ENCODE measurements at regions not wholly inside any gene's neighbourhood (a gene's known extent, or its start where the extent isn't known, plus 50 kb on each side); places are given as distances from the start of the nearest gene placed in this dataset.

DNA sequence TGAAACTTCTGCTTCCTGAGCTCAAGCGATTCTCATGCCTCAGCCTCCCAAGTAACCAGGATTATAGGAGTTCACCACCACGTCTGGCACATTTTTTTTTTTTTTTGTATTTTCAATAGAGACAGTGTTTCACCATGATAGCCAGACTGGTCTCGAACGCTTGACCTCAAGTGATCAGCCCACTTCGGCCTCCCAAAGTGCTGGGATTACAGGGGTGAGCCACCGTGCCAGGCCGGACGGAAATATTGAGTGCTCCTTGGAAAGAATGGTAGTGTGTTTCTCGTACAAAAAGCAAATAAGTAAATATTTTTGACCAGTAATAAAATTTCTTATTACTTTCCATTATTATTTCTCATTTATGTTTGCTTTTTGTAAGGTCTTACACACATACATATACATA is 1307.9 kb upstream of the CDH6 start:
- TF ChIP-seq, protein P1, sequence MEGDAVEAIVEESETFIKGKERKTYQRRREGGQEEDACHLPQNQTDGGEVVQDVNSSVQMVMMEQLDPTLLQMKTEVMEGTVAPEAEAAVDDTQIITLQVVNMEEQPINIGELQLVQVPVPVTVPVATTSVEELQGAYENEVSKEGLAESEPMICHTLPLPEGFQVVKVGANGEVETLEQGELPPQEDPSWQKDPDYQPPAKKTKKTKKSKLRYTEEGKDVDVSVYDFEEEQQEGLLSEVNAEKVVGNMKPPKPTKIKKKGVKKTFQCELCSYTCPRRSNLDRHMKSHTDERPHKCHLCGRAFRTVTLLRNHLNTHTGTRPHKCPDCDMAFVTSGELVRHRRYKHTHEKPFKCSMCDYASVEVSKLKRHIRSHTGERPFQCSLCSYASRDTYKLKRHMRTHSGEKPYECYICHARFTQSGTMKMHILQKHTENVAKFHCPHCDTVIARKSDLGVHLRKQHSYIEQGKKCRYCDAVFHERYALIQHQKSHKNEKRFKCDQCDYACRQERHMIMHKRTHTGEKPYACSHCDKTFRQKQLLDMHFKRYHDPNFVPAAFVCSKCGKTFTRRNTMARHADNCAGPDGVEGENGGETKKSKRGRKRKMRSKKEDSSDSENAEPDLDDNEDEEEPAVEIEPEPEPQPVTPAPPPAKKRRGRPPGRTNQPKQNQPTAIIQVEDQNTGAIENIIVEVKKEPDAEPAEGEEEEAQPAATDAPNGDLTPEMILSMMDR (conservative IDR thresholded peaks at IDR 0.05; ENCODE audit: low read length) = no peak
- TF ChIP-seq EZH2phosphoT487 (IDR thresholded peaks at IDR 0.05; ENCODE audit: borderline replicate concordance, low read depth, low read length) = no peak

All from OCI-LY7 (cell line).